Activated T-cell treated with anti-CD3 and anti-CD28 coated beads, Interleukin-2, amount 50 U/mL, for 48 hours (primary cell): ENCODE measurements at regions not wholly inside any gene's neighbourhood (a gene's known extent, or its start where the extent isn't known, plus 50 kb on each side); places are given as distances from the start of the nearest gene placed in this dataset.
A peak's percentile ranks its signal among the peaks of the same experiment; 100 is the strongest.

Source experiments
- DNase-seq, 2 experiments: peaks; one replicate each; pipeline ENCODE4 v3.0.0-alpha.2; 2020

DNA sequence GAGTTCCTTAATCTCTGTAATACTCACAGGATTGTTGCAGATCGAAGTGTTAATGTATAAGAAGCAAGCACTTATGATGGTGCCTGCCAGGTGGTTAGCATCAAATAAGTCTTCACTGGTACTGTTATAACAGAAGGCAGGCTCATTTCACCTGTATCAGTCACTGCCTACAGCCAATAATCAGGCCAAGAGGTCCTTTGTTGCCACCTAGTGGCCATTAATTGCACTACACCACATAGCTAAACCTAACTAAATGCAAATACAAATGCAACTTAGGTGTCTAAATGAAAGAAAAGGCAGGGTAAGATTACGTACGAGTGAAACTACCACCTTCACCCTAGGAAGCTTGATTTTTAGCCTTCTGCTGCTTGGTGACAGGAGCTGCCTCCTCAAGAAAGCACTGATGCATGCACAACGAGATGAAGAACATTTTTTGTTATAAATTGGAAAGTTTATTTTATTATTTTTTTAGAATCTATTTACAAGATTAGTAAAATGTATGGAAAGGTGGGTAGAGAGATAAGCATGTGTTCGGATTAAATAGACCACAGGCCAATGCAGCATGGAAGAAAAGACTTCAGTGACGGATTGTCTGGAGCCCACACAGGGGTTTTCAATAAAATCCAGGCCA, 334.8 kb upstream of the CAMK1G start:
- peak; percentile 35 to 52 for DNase-seq

DNA sequence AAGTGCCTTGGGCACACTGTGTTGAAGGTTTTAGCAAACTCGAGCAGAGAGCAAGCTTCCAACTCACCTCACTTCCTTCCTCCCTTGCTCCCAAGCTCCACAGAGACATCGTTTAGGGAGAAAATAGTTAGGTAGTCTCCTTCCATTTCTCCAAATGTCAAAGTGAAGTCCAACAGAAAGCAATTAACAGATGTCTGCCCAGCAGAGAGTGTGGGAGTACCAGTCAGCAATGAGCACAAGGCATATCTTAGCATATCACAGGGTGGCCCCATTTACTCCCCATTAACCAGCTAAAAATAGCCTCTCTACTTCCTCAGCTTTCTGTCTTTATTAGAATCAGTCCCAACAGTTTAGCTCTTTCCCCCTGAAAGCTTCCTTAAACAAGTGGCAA, 334.2 kb upstream of the CAMK1G start:
- DNase-seq: no peak

DNA sequence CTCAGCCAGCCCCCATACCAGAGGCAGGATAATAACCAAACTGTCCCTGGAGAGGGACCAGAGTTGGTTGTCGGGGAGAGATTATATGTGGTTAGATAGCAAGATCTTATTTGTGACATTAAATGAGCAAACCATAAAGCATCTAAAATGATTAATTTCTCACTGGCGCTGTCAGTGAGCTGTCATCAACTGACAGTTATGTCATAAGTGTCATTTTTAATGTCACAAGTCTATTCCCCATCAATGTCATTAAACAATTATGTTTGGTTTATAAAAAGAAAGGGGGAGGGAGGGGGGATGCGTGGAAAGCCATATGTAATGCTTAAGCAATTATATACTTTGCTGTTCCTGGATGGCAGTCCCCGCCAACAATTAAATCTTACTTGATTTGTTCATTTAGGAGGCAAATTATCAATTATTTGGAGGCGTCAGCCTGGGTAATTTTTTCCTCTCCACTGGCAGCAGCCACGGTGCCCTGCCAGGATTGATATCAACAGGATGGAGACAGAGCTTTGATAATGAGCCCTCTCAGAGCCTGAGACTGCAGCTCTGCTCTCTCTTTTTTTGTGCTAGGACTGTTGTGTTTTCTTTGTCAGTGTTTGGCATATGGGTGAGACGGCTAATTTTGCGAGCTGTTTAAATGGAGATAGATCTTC, 333.6 kb upstream of the CAMK1G start:
- DNase-seq: no peak

DNA sequence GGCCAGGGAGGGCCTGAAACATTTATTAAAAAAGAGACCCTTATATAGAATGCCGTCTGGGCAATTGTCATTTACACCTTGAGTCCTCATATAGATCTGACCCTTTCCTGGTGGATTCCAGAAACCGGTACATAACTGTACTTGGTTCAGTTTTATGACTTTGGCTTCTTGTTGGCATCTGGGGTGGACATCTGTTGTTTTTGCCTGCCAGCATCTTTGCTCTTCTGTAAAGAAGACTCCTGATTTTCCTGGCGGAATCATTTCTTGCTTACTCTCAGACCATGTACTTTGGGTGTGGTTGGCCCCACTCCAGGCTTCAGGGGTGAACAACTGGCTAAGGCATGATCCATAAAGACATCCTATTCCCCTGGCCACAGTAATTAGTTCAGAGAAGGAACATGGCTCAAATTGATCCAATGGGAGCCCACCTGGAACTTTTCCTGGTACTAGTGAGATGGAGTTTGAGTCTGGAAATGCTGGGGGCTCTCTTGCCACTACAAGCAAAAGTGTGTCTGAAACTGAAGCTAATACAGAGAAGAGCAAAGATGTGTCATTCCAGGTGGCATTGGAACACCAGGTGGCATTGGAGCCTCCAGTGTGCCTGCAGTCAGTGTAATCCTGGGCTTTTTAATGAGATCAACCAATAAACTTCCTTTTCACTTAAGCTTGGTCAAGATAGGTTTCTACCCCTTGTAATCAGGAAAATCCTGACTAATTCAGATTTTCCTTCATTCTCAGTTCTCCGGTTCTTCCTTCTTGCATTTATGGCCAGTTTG, 332.5 kb upstream of the CAMK1G start:
- DNase-seq: no peak

DNA sequence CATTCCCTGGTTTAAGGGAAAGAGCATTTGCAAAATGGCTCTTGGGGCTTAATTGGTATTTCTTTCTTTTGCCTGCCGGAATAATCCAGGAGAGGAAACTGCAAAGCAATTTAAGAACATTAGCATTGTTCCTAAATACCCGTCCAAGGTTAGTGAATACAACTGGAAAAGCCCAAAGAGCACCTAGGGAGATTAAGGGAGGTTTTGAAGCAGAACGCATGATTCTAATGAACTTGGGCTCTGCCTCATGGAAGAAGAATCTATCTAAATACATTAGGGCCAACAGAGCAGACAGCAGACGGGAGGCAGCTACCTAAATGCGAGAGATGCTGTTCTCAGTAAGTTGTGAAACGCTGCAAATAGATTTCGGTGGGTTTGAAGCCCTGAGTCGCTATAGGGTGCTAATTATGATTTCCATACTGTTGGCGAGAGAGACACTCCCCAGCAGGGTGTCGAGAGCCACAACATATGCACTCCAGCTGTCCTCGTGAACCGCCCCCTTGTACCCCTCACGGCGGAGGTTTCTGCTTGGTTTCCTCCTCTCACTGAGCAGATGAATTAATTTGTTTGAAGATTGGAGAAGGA, 326.7 kb upstream of the CAMK1G start:
- no peak for DNase-seq

DNA sequence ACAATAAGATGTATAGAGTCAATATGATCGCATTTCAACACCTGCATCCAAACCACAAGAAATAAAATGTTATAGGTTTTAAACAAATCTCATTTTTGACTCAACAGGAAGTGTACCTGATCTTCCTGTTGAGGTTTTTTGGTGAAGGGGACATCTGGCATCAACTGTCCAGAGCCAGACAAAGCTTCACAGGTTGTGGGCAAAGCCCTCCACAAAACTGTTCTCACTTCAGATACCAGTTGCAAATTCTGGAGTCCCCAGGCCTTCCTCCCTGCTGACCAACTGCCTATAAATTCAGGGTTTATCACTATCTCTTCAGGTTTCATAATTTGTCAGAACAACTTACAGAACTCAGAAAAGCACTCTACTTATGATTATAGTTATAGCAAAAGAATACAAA, 326.1 kb upstream of the CAMK1G start:
- no peak for DNase-seq

DNA sequence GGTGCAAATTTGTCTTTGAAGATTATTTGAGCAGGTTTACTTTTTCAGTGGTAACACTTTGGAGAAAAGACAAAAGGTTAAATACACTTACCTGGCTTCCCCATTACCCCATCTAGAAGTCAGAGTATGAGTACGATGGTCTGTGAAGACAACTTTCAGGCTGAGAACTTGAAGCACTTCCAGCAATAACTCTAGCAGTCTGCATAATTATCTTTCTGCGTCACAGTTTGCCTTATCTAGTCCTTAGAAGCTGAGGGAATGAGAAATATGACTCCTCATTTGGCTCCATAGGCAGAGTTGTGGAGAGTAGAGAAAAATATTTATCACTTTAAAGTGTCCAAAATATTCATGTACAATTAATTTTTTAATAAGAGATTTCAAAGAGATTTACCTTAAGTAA, 323.4 kb upstream of the CAMK1G start:
- DNase-seq: no peak

DNA sequence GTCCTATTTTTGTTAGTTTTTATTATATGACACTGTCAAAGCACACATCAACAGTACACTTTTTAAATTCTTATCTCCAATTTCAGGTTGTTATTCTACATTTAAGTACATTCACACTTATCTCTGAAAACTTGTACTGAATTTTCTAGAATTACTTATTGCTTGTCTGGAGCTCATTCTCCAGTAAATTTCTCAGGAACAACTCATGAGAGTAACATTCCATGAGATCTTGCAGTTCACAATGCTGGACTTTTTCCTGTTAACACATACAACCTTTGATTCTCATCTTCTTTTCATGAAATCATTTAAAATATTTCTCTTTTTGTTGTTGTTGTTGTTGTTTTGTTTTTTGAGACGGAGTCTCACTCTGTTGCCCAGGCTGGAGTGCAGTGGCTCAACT, 320.9 kb upstream of the CAMK1G start:
- DNase-seq: no peak

DNA sequence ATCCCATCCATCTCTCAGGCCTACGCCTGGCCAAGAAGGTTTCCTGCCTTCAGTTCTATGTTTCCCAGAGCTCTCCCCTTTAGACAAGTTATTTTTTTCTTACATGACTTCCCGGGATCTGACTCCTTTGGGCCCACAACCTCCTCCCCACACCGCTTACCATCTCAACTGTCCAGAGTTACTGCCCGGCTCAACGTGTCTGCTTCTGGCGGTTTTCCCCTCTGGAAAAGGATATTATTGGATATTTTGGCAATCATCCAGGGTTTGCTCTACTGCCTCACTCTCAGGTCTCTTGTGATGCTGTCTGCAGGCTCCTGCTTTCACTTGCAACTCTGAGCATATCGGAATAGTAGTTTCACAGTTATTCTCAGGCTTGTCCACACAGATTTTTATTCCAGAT, 318.2 kb upstream of the CAMK1G start:
- DNase-seq: no peak

DNA sequence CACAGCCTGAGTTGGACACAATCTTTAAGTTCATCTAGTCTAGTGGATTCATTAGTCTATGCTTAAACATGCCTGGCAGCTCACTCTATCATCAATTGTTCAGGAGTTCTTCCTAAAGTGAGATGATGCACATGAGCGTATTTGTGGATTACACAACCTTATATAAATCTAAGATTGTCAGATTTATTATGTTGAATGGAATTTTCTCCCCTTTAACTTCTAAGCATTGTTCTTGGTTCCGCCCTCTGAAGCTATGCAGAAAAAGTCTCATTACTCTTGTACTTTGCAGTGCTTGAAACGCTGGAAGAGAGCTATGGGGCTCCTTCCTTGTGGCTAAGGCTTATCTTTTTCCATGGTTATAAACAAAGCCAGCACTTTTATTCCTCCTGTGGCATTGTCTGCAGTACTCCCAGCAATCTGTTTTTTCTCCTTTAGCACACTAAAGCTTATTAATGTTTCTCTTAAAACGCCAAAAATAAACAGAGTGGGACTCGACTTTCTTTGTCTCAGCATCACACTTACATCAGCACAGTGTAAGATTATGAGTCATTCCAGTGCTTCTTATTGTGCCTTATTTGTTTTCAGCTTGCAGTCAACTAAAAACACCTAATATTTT, 316.8 kb upstream of the CAMK1G start:
- DNase-seq: no peak

DNA sequence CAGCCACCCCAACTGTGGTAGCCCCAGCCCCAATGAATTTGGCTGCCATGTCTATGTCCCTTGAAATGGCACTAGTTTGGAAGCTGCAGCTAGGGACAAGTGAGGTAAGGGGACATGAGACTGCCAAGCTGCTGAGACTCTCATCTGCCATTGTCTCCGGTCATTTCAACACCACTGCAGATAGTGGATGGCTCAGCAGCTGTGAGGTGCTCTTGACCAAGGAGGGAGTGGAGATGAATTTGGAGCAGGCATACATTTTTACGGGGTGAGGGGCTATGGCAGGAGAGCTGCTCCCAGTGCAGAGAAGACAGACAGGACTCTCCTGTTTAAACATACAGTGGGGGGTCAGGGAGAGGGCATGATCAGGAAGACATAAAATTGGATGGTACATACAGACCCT, 315.5 kb upstream of the CAMK1G start:
- DNase-seq: no peak

DNA sequence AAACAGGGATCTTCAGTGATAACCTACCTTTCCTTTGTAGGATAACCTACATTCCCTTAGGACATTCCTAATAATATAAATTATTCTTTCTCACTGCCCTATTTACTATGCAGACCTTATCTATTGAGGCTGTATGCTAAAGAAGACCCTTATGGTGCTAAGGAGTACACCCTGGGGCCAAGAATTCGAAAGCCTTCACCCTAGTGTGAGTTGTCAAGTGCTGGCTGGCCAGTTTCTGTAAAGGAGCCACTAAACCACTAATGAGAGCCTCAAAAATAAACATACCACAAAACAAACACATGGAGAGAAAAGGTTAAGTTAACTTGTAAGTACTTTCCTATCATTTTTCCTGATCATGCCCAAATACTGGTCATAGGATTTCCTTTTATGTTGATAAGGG, 315.0 kb upstream of the CAMK1G start:
- no peak for DNase-seq

DNA sequence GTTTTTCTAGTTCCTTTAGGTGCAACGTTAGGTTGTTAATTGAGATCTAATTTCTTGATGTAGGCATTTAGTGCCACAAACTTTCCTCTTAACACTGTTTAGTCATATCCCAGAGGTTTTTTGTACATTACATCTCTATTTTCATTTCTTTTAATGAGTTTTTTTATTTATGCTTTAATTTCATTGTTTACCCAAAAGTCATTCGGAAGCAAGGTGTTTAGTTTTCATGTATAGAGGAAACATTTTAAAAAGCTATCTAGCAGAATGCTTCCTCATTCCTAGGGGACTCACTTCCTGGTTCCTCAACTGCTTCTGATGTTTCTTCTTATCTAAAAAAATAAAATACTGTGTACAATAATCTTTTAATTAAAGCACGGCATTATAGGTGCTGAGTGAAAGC, 307.2 kb upstream of the CAMK1G start:
- DNase-seq: no peak

DNA sequence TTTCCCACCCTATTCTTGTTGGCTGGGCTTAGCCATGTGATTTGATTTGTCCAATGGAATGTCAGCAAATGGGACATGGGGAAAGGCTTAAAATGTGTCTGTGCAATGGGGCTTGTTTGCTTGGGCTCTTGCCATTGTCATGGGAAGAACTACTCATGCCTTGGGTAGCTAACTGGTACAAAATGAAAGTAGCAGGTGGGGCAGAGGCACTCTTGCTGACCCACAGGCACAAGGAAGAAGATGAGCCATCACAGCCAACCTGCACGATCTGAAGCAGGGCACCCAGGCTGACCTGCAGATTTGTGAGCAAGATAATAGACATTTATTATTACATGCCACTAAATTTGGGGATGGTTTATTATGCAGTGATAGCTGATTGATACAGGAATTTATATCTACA, 305.9 kb upstream of the CAMK1G start:
- no peak for DNase-seq

DNA sequence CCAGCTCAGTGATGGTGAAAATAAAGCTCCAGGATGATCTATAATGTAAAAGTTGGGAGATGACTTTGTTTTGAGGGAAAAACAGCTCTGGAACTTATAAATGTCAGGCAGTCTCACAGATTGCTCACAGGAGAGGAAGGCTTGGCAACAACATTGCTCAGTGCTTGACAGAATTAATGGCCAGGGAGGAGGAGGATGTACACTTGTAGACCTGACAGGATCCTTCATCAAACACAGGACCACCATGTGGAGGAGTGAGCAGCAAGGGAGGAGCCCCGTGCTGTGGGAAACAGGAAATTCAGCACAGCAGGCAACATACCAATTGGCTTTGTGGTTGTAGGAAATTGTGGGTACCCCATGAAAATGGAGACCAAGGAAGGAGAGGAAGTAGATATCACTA, 291.8 kb upstream of the CAMK1G start:
- no peak for DNase-seq

DNA sequence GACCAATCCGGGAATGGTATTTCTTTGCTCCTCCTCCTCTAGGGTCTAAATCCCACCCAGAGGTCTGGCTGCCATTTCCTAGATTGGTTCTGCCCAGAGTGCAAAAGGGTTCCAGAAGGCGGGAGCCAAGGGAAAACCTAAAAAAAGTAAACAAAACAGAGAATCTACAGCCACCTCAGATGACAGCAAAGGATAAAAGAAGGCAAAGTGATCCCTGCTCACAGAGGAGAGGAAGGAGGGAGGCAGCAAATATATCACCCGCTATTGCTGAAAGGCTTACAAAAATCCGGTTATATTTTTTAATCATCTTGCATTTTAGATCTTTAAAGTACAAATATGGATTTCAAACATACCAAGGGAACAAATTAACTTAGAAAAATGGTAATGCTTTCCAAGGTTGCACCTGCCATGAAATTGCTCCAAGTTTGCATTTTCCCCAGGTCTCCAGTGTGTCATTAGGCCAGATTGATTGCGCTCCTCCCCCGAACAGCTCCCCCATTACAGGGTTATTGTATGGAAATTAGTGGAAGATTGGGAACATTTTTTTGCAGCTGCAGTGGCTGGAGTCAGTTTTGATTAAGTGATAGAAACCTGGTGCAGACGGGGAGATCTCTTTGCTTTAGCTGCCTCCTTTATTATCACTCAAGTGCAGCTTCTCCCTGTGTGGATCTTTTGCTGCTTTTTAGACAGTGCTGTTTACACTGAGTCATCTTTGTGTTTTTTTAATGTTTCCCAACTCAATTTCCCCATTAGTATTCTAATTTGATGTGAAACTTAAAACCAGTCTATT, 280.5 kb upstream of the CAMK1G start:
- no peak for DNase-seq

DNA sequence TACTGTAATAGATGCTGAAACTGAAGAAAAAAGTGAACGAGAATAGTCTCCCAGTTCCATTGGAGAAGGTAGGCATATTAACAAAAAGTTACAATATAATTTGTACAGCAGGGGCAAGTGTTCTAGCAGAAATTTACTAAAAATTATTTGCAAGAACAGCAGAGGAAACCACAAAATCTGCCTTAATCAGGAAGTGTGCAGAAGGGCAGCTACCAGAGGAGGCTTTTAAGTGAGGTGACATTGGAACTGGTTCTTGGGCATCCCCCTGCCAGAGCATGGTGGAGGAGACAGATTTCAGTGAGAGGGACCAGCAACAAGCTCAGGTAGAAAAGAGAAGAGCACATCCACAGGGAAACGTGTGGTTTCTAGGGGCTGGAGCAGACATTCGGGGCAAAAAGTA, 279.3 kb upstream of the CAMK1G start:
- no peak for DNase-seq

DNA sequence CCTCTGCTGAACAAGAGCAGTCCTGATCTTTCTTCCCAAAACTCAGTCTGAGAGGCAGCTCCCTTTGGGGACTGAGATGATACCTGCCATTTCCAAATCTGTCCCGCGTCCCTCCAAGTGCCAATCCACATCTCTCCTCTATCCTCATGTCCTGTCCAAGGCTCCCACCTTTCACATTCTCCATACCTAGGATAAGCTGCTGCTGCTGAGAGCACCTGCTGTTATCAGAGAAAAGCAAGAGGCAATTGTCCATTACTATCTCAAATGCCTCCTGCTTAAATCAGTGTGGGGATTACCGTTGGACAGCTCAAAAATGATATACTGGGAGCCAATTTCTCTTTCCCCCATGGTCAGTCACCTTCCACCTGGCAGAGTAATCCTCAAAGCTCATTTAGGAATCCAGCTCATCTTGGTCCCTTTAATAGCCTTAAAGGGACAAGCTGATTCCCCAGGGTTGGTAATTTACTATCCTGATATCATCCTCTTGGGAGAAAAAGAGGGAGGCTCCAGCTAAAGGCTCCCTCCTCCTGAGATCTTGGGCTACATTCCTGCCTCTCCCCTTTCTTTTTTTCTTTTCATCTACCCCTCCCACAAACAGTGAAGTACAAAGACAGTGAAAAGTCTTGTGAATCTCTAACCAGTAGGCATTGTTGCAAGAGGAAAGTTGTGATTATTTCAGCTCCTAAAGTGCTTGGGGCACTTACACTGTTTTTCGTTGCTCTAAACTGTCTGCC, 278.1 kb upstream of the CAMK1G start:
- no peak for DNase-seq

DNA sequence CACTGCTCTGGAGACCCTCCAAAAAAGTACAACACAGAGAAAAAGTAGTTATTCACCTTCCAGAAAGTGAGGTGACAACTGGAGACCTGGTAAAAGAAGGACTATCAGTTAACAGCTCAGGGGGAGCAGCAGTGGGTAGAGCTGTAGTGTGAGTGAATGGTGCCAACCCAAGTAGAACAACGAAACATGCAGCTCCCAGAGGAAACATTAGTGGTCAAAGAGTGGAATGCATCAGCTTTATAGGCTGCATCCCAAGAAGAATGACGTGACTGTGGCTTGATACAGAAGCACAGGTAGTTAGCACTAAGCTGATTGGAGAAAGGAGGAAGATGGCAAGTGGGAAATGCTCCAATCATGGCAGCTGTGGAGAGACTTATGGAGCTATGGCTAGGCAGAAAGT, 275.7 kb upstream of the CAMK1G start:
- DNase-seq: no peak

DNA sequence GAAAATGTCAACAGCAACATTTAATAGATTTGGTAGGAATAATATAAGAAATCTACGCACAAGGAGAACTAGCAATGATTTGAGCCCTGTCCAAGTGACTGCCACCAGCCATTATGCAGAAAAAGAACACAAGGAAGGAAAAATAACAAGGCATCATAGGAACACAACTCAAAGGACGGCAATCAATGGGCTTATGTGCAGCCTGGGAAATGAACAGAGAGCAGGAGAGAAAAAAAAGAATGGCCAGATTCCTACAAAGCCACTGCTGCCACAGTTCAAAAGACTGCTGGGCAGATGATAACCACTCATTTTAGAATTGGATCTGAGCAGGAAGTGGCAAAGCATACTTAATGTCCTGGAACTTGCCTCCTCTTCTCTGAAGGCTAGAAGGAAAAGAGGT, 274.3 kb upstream of the CAMK1G start:
- DNase-seq: no peak

DNA sequence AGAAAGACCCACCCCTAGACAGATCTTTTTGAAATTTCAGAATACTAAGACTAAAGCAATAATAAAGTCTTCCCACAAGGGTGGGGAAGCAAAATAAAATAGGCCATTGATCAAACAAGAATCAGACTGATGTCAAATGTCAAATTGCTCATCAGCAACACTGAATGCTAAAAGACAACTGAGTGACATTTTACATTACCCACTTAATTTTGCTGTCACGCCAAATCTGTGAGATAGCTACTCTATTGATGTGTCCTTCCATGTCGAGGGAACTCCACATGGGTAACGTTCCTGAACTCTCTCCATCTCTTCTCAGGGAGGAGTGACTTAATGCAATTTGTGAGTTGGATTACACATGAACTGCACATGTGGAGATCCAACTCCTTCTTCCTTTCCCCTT, 271.7 kb upstream of the CAMK1G start:
- no peak for DNase-seq

DNA sequence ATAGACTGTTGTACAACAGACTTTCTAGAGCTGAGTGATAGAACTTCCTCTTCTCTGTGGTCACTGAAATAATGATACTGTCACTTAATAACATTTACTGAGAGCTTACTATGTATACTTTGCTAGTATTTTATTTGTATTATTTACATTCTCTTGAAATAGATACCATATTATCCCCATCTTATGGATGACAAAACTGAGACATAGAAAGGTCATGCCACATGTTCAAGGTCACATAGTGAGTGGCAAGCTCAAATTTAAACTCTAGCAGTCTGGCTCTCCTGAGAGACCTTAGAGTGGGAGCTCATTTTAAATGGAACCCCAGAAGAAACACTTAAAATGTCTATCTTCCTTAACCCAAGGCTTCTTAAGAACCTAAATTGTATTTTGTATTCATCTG, 266.6 kb upstream of the CAMK1G start:
- DNase-seq: no peak
